Thoracic aorta (tissue), 2 donors: ENCODE measurements at regions not wholly inside any gene's neighbourhood (a gene's known extent, or its start where the extent isn't known, plus 50 kb on each side); places are given as distances from the start of the nearest gene placed in this dataset.

ENCODE experiments used
- ATAC-seq: fragments of 150-250 bp; one replicate; pipeline ENCODE4 v1.8.0; 2017; ENCODE audit warnings: low read depth; ENCODE audit not compliant: insufficient number of reproducible peaks, low FRiP score
- DNase-seq: peaks from one replicate; pipeline ENCODE4 v3.0.0-alpha.2; 2020; ENCODE audit warnings: low spot score
- H3K27ac ChIP-seq, 2 donors: fragments of 200-600 bp; sonication (generic); 1 replicate in 1 of 2; 2 replicates in 1 of 2; pipeline ENCODE4 v1.5.1; 2016; ENCODE audit warnings: mild to moderate bottlenecking in 2 of 2, moderate library complexity in 2 of 2
- H3K27me3 ChIP-seq: fragments of 200-600 bp; sonication (generic); replicated peaks from 2 replicates; pipeline ENCODE4 v1.6.0; 2016; ENCODE audit warnings: mild to moderate bottlenecking; ENCODE audit not compliant: insufficient read depth
- H3K36me3 ChIP-seq: fragments of 200-600 bp; sonication (generic); one replicate; pipeline ENCODE4 v1.5.1; 2016
- H3K4me1 ChIP-seq, 2 donors: fragments of 200-600 bp; sonication (generic); 1 replicate in 1 of 2; 2 replicates in 1 of 2; pipeline versions ENCODE4 v1.5.1 to v1.6.0; 2016; ENCODE audit warnings: low read depth in 2 of 2, mild to moderate bottlenecking in 1 of 2; ENCODE audit not compliant: control insufficient read depth in 1 of 2
- H3K4me3 ChIP-seq: fragments of 200-600 bp; sonication (generic); 2 replicates; pipeline ENCODE4 v1.5.1; 2016; ENCODE audit warnings: mild to moderate bottlenecking
- H3K9me3 ChIP-seq: fragments of 200-600 bp; sonication (generic); 2 replicates; pipeline ENCODE4 v1.5.1; 2016
- CTCF ChIP-seq: fragments of 200-600 bp; sonication (generic); IDR thresholded peaks from one replicate; pipeline ENCODE4 v1.5.1; 2019; ENCODE audit warnings: antibody characterized with exemption

GRCh38 chr7:42702647-42703046, 209.2 kb downstream of the C7orf25 start:
- Histone ChIP-seq H3K4me3 (no peak overlapping the region), H3K9me3 (no peaks in the 10 kb centered on the region), H3K4me1 (peaks cover 0 to 14% of the 10 kb centered on the region in 2 donors), H3K27me3 (no peaks in the 10 kb centered on the region), H3K27ac (no peak overlapping the region), H3K36me3 (no peaks in the 10 kb centered on the region)
- ATAC-seq (no peak), DNase-seq (no peak)
- TF ChIP-seq CTCF, result no peak

DNA sequence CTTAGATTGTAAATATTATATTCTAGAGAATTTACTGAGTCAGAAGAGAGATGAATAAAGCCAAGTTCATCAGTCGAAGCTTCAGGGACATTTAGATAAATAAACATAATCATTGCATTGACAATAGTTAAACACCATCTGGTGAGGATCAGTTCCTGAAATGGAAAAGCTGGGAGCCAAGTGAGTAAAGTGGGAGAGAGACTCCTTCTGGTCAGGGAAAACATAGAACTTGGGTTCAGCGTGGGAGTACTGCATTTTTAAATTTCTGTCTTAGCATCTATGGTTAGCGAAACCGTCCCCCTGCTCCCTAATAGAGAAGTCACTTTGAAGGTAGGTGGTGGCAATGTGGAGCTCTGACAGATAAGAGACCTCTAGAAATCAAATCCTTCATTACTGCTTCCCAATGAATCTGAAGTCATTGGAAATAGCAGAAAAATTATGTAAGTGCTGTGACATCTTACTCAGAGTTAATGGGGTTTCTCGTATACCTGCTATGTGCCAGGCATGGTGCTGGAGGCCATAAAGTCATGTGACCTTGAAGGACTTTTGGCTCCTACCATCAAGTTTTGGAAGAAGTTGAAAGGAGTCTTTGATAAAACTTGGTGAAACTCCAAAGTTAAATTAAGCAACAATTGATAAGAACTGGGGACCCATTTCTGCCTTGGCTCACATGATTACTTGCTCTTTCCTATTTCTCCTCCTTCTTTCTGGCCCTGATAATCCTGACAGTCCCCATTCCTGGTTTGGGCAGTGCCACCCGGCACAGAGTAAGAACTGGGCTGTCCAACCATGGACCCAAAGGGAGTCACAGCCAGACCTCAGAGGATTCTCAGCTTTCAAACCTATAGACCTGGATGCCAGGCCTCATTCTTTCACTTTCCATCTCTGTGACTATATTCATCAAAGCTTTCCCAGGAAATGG, 211.2 kb downstream of the C7orf25 start:
- H3K9me3 ChIP-seq, result no peaks in the 10 kb centered on the region
- ATAC-seq, result no peak

DNA sequence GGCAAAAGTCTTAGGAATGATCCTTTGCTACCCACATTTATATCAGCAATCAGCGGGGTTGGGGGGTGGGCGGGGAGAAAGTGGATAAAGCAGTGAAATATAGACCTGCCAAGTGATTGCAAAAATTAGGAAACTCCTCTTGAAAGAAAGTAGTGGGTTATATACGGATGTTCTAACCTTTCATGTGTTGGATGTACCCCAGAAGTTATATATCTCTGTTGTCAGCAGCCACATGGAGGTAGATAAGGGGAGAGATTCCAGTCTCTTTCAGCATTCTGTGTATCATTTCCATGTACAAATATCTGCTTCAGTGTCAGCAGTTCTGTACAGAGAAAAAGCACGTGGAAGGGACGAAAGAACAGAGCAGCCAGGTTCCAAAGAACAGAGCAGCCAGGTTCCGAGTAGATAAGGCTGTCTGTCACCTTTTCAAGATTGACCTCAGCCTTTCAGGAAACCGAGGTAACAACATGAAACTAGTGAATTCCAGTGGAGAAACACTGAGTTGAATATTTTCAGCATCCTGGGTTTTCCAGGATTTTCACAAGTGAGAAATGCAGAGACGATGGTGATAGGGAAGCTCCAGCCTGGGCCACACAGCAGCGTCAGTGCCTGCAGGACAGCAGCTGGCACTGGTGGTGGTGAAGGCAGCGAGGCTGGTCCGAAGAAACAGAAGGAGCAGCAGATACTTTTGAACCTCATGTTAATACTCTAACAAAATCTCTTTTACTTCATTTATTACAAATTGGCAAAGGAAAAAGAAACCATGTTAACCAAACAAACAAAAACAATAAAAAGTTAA, 212.3 kb downstream of the C7orf25 start:
- H3K9me3 ChIP-seq, result no peaks in the 10 kb centered on the region
- H3K27ac ChIP-seq, result no peak overlapping the region
- no peaks in the 10 kb centered on the region for H3K27me3 ChIP-seq
- DNase-seq (no peak), ATAC-seq (no peak)
- peaks cover 0 to 25% of the 10 kb centered on the region in 2 donors for H3K4me1 ChIP-seq
- no peak for TF ChIP-seq CTCF
- no peaks in the 10 kb centered on the region for H3K36me3 ChIP-seq
- no peak overlapping the region for H3K4me3 ChIP-seq

More for the DNA sequence above, 211.2 kb downstream of the C7orf25 start:
- no peak for TF ChIP-seq CTCF
- no peaks in the 10 kb centered on the region for H3K27me3 ChIP-seq
- DNase-seq, result no peak
- no peak overlapping the region for H3K4me3 ChIP-seq
- H3K36me3 ChIP-seq, result no peaks in the 10 kb centered on the region
- H3K27ac ChIP-seq, result no peak overlapping the region
- H3K4me1 ChIP-seq, result peaks cover 0 to 16% of the 10 kb centered on the region in 2 donors

DNA sequence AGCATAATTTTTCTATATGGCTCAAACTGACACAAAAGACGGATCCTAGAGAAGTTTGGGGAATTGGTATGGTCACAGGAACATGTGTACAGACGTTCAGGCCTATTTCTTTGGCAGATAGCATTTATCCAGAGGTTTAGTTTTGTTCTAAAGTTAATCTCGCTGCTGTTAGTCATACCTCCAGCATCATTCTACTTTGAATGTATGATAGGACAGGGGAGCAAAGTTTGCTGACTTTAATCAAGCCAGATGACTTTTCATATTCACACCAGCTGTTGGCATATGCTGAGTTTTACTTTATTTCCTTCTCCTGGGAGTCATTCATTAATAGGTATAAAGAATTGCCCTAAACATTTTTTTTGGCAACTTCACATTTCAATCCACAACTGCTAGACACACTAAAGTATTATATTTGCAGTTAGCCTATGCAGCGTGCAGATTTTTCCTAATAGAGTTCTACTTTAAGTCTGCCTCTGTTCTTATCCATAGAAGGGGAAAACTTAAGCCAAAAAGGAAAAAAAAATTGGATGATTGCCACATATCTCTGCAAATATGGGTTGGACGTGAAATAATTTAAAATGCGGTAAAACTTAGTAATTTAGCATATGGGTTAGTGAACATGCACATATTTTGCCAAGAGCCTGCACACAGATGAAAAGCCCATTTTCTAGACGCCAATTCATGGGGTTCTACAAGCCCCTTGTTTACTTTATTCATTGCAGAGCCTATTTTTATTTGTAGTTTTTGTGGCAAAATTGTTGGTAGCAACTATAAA, 213.1 kb downstream of the C7orf25 start:
- Histone ChIP-seq H3K4me1 (peaks cover 0 to 25% of the 10 kb centered on the region in 2 donors), H3K9me3 (no peaks in the 10 kb centered on the region), H3K27ac (no peak overlapping the region), H3K27me3 (no peaks in the 10 kb centered on the region), H3K36me3 (no peaks in the 10 kb centered on the region), H3K4me3 (no peak overlapping the region)
- DNase-seq, result no peak
- TF ChIP-seq CTCF, result no peak
- ATAC-seq, result no peak
